HG03103 (cell line): ENCODE measurements at regions not wholly inside any gene's neighbourhood (a gene's known extent, or its start where the extent isn't known, plus 50 kb on each side); places are given as distances from the start of the nearest gene placed in this dataset.
A peak's percentile ranks its signal among the peaks of the same experiment; 100 is the strongest.

Experiments
- ATAC-seq: cut with Tn5 transposase; IDR thresholded peaks from one replicate; pipeline ENCODE4 v1.9.1; 2021; ENCODE audit warnings: low read depth; ENCODE audit not compliant: unreplicated experiment

DNA sequence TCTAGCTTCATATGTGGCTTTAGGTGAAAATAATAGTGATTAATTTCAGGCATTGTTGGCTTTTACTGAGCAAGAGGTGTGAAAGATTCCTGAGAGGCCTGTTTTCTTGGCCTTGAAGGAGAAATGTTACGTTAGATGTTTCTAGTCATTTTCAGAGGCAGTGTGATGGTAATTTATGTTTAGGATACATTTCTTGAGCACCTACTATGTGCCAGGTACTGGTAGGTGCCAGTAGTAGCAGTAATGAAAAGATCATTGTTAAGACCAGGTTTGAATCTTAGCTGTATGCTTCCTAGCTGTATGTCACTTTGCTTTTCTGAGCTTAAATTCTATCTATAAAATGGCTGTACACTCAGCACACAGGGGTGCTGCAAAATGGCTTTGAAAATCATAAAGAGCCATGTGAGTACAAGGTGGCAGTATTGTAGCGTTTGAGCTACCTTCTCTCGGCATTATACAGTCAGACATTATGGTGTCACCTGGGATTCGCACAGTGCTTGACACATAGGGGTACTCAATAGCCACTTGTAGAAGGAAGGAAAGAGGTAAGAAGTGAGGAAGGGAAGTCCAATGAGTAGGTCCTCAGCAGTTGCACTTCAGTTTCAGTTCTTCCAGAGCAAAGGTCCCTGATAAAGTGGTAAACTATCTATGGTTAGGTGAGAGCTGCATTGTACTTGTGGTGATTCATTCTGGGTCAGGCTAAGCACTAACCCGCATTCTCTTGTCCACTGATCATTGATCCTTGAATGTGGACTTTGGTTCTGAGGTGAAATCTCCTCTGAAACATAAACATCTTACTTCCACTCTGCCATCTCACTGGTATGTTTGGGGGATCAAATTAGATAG, 166.5 kb upstream of the NR3C1 start:
- no peak for ATAC-seq

DNA sequence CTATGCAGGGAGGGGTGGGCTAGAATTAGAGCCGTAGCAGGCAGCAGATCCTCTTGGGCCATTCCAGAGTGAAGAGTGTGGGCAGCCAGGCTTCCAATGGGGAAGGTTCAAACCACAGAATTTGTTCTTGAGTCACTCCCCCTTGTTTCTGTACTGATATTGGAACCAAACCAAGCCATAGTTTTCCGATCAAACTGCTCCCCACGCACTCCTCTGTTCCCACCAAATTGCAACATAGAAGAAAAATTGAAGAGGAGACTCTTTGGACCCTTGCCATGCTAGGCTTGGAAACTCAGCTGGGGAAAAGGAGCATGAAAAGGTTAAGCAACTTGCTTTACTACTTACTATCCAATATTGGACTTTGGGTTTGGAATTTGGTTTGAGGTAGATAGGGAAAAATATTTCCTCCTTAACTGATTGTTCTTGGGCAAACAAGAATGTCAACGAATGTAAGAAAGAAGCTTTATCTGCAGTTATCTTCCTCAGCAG, 165.8 kb upstream of the NR3C1 start:
- ATAC-seq, result no peak

GRCh38 chr5:143567583-143568504, 164.4 kb upstream of the NR3C1 start:
- no peak for ATAC-seq

GRCh38 chr5:143566139-143566538, 162.7 kb upstream of the NR3C1 start:
- no peak for ATAC-seq

GRCh38 chr5:143564417-143564816, 160.9 kb upstream of the NR3C1 start:
- peak; percentile 100 for ATAC-seq

- no peak for ATAC-seq
Observed at GRCh38 chr5:143562935-143563334, 159.4 kb upstream of the NR3C1 start.

- no peak for ATAC-seq
Observed at GRCh38 chr5:143561219-143561618, 157.7 kb upstream of the NR3C1 start.

DNA sequence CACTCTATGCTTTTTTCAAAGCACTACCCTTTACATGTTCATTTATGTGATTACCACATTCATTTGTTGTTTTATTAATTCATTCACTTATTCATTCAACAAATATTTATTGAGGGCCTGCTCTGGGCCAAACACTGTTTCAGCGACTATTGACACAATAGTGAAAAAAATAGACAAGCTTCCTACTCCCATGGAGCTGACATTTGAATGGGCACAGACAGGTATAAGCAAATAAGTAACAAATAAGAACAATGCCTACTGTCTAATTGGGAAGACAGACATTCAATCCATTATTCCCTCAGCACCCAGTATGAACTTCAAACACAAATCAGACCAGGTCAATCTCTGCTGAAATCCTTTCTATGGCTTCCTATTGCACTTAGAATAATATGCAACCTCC, 156.9 kb upstream of the NR3C1 start:
- ATAC-seq, result no peak

GRCh38 chr5:143559586-143560109, 156.2 kb upstream of the NR3C1 start:
- ATAC-seq, result no peak

DNA sequence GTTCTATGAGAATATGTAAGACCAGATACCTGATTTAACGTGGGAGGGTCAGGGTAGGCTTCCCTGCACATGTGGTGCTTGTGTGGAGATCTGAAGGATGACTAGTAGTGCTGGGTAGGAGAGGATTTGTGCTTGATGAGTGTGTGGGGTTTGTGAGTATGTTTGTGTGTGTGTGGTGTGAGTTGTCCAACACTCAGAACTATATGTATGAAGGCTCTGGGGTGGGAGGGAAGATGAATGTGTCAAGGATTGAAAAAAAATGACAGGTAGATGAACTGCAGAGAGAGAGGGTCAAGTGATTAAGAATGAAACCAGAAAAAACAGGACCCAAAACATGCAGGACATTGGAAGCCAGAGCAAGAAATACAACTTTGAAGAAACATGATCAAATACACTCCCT, 154.6 kb upstream of the NR3C1 start:
- no peak for ATAC-seq

DNA sequence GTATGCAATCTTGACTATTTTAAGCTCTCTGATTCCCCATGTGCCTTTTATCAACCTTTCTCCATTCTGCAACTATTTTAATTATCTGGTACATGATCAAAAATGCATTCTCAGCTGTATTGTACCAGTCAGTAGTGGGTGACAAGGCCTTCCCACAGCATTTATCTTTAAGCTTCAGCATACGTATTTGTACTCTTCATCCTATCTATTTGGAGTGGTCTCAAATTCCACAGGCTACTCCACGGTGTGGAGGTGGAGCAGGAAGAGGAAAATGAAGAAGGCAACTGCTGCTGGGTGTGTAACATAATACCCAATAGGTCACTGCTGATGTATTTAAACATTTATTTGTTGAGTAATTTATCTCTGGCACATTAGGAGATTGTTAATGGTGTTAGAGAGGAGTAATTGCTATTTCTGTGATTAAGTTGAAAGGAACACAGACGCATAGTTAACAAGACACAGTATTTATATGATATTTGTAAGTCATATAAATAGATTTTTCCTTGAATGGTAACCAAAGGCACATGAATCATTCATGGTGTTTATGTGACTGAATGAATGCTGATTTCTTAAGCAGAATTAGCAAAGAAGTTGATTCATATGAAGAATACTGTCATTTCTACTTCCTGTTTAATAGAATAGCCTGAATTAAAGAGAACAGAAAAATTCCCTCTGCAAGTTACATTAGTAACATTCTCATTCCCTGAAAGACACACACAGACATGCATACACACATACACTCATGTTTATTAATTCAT, 153.8 kb upstream of the NR3C1 start:
- no peak for ATAC-seq

DNA sequence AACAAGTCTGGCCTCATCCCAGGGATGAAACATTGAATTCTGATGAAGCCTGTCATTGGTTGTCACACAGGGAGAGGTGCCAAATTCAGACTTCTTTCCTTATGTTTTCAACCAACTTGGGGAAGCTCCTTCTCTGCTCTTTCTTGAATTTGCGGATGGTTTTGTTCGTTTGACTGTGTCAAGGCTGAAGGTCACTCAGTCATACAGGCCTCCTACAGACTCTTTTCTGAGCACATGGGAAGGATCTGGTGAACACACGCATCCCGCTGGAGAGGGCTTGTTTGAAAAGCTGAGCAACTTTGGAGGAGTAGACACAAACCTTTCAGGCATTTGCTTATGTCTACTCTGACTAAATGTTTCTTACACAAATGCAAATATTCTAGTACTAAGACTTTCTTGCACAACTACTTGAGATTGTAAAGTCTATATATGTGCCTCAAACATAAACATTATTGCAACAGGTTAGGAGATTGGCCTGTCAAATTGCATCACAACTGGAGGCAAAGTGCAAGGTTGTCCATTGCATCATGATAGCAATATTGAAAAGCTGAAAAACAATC, 151.5 kb upstream of the NR3C1 start:
- no peak for ATAC-seq

DNA sequence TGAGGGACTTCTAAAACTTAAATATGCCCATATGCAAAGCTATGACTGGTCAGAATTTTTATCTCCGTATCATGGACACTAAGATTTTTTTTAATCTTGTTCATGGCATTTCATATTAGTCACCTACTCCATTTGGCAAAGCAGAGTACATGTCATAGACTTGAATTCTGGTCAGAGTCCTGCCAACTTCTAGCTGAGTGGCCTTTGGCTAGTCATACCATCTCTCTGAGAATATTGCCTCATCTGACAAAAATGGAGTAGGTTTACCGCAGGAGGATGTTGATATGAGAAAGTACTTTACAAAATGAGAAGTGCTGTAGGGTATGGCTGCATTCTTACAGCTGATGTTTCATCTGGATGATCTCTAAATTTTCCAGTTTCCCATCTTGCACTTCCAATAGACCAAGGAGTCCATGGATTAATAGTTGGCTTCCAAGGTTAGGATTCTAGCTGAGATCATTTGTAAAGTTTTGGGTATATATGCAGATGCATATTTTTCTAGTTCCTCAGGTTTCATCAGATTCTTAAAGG, 150.8 kb upstream of the NR3C1 start:
- ATAC-seq, result no peak

DNA sequence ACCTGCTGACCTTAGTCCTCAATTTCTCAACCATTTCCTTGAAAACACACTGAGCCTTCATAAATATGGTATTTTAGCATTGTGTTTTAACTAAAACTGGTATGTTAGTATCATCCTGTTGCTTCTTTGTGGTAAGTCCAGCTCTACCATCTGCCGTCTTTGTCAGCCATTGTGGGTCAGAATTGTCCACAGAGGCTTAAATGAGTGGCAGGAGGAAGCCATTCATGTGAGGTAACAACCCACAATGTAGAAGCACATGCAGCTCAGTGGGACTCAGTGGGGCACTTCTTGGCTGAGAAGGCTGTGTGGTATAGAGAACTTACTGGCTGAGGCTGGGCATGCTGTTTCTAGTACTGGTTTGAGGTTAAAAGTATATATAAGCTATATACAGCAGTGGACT, 149.2 kb upstream of the NR3C1 start:
- no peak for ATAC-seq

DNA sequence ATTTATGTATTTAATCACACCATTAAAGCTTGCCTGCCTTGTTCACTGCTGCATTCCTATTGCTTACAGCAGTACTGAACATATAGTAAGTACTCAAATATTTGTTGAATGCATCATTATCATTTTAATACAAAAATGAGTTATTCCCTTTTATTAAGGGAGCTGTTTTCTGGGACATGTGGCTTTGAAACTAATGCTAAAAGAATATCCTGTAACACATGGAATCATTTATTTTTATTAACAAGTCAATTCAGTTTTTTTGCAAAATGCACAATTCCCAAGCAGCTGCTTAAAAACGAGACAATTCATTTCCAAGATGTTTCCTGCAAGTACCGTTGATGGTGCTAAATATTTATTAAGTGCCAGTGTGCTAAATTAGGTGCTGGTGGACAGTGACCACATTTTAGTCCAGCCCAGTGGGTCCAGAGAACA, 148.3 kb upstream of the NR3C1 start:
- ATAC-seq, result no peak

DNA sequence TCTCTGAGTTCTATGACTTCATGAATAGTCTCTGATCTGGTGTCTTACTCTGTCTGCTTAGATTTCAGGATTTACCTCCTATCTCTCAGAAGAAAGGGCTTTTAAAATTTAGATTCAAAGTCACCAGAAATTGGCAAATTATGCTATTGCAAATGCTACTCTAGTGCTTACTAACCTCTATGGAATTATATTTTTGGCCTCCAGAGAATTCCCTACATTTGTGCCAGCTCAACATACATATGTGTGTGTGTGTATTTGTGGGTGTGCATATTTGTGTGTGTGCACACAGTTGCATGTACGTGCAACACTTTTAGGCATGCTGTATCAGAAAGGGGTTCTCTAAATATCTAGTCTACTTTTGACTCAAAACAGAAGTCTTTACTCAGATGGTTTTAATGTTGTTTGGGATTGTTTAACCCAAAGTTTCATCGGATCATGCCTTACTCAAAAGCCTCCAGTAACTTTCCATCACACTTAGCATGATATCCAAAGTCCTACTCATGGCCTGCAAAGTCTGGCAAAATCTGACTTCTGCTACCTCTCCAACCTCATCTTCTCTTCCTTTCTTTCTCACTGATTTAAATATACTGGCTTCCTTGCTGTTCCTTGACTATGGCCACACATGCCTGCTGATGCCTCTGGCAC, 147.6 kb upstream of the NR3C1 start:
- no peak for ATAC-seq

DNA sequence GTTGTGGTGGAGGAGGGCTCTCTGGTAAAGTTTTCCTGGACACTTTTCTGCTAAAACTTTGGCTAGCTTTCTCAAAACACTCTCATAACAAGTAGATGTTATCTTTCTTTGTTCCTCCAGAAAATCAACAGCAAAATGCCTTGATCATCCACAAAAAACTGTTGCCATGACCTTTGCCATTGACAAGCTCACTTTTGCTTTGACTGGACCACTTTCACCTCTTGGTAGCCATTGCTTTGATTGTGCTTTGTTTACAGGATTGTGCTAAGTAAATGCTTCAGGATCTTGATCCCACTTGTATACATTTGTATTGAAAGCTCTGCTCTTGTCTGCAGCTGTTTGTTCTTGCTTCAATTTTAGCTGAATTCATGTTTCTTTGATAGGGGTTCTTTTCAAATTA, 143.9 kb upstream of the NR3C1 start:
- no peak for ATAC-seq

DNA sequence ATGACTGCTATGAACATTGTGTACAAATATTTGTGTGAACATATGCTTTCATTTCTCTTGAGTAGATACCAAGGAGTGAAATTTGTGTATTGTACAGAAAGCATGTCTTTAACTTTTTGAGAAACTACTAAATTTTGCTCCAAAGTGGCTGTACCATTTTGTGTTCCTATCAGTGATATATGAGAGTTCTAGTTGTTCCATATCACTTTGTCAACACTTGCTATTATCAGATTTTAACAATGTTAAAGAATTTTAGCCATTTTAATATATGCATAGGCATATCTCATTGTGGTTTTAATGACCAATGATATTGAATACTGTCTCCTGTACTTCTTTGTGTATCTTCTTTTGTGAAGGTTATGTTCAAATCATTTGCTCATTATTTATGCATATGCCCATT, 142.9 kb upstream of the NR3C1 start:
- ATAC-seq, result no peak

- no peak for ATAC-seq
Observed at GRCh38 chr5:143544606-143545005, 141.1 kb upstream of the NR3C1 start.
